Activated naive CD4-positive, alpha-beta T cell treated with anti-CD3 and anti-CD28 coated beads, Interleukin-2, amount 10 ng/mL, durations not matched to agents 7 days and 5 days (primary cell): ENCODE measurements at regions not wholly inside any gene's neighbourhood (a gene's known extent, or its start where the extent isn't known, plus 50 kb on each side); places are given as distances from the start of the nearest gene placed in this dataset.
"Not testable (repeated sequence)": the region's sequence is repeated elsewhere in the genome, so short reads cannot be mapped to it uniquely, and the experiment has no call there.

ENCODE experiments used
- CTCF ChIA-PET: fragments of 350-600 bp; sonication (Branson Sonifier 250); formaldehyde crosslinking; loops from one replicate; lab custom pipeline; 2021; ENCODE audit warnings: antibody characterized with exemption; lab: Charles Lee
- DNase-seq: peaks from one replicate; pipeline ENCODE4 v3.0.0-alpha.2; 2020
- H3K27ac Mint-ChIP-seq: one replicate; pipeline ENCODE4 v1.8.0; 2021; ENCODE audit warnings: mild to moderate bottlenecking, moderate library complexity, mixed read lengths
- H3K27me3 Mint-ChIP-seq: one replicate; pipeline ENCODE4 v1.8.0; 2021; ENCODE audit warnings: mild to moderate bottlenecking, mixed read lengths
- H3K36me3 Mint-ChIP-seq: one replicate; pipeline ENCODE4 v1.8.0; 2021; ENCODE audit warnings: mixed read lengths
- H3K4me1 Mint-ChIP-seq: one replicate; pipeline ENCODE4 v1.8.0; 2021; ENCODE audit warnings: mixed read lengths
- H3K4me3 Mint-ChIP-seq: one replicate; pipeline ENCODE4 v1.8.0; 2021; ENCODE audit warnings: mild to moderate bottlenecking, moderate library complexity, mixed read lengths
- H3K9me3 Mint-ChIP-seq: one replicate; pipeline ENCODE4 v1.8.0; 2021; ENCODE audit warnings: mixed read lengths

DNA sequence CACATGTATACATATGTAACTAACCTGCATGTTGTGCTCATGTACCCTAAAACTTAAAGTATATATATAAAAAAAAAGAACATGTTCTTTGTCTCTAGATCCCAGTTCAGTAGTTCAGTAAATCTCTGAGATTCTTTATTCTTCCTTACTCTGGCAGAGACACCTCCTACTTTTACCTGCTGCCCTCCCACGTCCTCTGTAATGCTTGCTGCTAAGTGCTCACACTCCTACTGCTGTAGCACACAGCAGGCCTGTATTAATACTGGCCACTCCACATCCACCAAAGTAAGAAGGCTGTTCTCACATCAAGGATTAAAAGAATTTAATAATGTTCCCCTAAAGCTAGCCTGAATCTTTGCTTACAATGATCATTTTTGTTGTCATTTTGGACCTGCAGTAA, 648.4 kb upstream of the EYS start:
- no peaks in the 10 kb centered on the region for H3K36me3 Mint-ChIP-seq
- H3K27me3 Mint-ChIP-seq = no peaks in the 10 kb centered on the region
- no peak overlapping the region for H3K27ac Mint-ChIP-seq
- H3K9me3 Mint-ChIP-seq = peaks cover 3% of the 10 kb centered on the region
- no peaks in the 10 kb centered on the region for H3K4me1 Mint-ChIP-seq
- H3K4me3 Mint-ChIP-seq = no peak overlapping the region
- no peak for DNase-seq
- CTCF ChIA-PET = no interaction called here

DNA sequence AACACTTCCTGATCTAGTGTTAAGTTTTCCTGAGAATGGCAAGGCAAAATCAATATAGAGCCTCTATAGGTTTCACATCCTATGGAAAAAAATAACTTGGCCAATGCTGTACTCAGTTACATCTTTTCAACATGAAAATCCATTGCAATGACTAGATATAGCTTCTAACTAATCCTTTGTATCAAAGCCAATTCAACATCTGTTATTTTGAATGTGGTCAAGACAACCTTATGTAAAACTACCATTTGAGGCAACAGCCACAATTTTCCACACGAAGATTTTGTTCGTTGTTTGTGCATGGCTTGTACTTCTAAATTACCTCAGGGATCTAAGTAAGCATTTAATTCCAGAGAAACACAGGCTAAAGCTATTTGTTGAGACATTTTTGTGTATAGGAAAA, 637.8 kb upstream of the EYS start:
- Mint-ChIP-seq H3K36me3 (no peaks in the 10 kb centered on the region), H3K27ac (no peak overlapping the region), H3K4me1 (no peaks in the 10 kb centered on the region), H3K4me3 (no peak overlapping the region), H3K27me3 (no peaks in the 10 kb centered on the region), H3K9me3 (peaks cover 7% of the 10 kb centered on the region)
- no peak for DNase-seq
- CTCF ChIA-PET = no interaction called here

- H3K36me3 Mint-ChIP-seq = no peaks in the 10 kb centered on the region
- no peaks in the 10 kb centered on the region for H3K4me1 Mint-ChIP-seq
- no peaks in the 10 kb centered on the region for H3K27me3 Mint-ChIP-seq
- no peak overlapping the region for H3K27ac Mint-ChIP-seq
- CTCF ChIA-PET = no interaction called here
- DNase-seq = no peak
- no peak overlapping the region for H3K4me3 Mint-ChIP-seq
- H3K9me3 Mint-ChIP-seq = peaks cover 14% of the 10 kb centered on the region
Measured at GRCh38 chr6:66340736-66341135, 633.7 kb upstream of the EYS start.

DNA sequence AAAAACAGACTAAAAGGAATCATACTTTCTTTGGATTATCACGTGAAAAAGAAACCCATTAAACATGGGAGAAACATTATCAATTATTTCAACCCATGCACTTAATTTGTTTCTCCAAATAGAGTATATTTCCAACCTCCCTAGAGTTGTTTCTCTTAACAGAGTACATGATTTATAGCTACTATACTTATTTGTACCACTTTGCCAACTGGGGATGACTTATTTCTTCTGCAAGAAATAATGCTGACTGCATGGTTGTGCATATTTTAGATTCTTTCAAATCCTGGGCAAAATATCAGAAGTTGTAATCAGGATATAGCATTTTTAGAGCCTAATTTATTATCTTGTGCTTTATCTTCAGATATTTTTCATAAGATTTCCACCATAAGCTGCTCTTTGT, 629.1 kb upstream of the EYS start:
- no peak for DNase-seq
- no peaks in the 10 kb centered on the region for H3K4me1 Mint-ChIP-seq
- no peak overlapping the region for H3K4me3 Mint-ChIP-seq
- no peaks in the 10 kb centered on the region for H3K36me3 Mint-ChIP-seq
- no peaks in the 10 kb centered on the region for H3K27me3 Mint-ChIP-seq
- no peak overlapping the region for H3K27ac Mint-ChIP-seq
- peaks cover 7% of the 10 kb centered on the region for H3K9me3 Mint-ChIP-seq
- CTCF ChIA-PET = no interaction called here

- Mint-ChIP-seq H3K36me3 (no peaks in the 10 kb centered on the region), H3K4me1 (no peaks in the 10 kb centered on the region), H3K9me3 (peaks cover 15% of the 10 kb centered on the region), H3K27me3 (no peaks in the 10 kb centered on the region), H3K4me3 (no peak overlapping the region), H3K27ac (no peak overlapping the region)
- no peak for DNase-seq
- CTCF ChIA-PET = no interaction called here
Measured at GRCh38 chr6:66328200-66328599, 621.2 kb upstream of the EYS start.

DNA sequence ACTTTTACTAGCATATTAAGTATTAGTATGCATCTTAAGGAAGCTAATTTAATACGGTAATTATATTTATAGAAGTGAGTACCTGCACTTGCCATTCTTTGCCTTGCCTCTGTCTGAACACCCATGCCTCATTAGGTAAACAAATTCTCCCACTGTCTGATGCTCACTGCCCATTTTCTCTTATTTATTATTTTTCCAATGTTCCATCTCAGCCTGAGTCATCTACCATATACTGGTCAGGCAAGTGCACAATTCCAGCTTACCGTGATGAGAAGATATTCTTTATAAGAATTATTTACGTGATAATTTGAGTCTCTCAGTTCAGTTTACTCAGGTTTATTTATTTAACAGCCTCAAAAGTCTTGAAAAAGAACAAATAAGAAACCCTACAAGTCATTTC, 619.2 kb upstream of the EYS start:
- CTCF ChIA-PET = interaction anchor here (0.7 kb wide), 1 partner anchor 1207 kb away, joined by 3 read pairs; no protein-coding TSS in a partner anchor
- H3K4me1 Mint-ChIP-seq = no peaks in the 10 kb centered on the region
- H3K36me3 Mint-ChIP-seq = no peaks in the 10 kb centered on the region
- H3K9me3 Mint-ChIP-seq = peaks cover 15% of the 10 kb centered on the region
- no peak for DNase-seq
- no peak overlapping the region for H3K4me3 Mint-ChIP-seq
- no peaks in the 10 kb centered on the region for H3K27me3 Mint-ChIP-seq
- H3K27ac Mint-ChIP-seq = no peak overlapping the region

DNA sequence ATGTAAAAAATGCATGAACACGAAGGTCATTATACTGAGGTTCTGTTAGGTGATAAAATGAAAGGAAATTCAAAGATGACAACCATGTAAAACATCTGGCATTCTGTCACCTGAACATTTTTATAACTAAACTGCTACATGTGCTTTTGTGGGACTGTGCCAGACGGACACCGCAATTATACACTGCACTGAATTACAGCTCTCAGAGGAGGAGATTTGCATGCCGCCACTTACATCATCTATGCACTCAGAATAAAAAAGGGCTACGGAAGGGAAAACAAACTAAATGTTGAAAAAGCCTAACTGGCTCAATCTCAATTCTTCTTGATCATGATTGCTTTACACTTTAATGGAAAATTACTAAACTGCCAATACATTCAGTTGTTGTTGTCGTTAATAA, 614.0 kb upstream of the EYS start:
- Mint-ChIP-seq H3K27ac (no peak overlapping the region), H3K9me3 (peaks cover 6% of the 10 kb centered on the region), H3K27me3 (no peaks in the 10 kb centered on the region), H3K36me3 (no peaks in the 10 kb centered on the region), H3K4me3 (no peak overlapping the region), H3K4me1 (no peaks in the 10 kb centered on the region)
- CTCF ChIA-PET = no interaction called here
- DNase-seq = no peak

- CTCF ChIA-PET = no interaction called here
- no peaks in the 10 kb centered on the region for H3K27me3 Mint-ChIP-seq
- H3K9me3 Mint-ChIP-seq = peaks cover 16% of the 10 kb centered on the region
- no peak overlapping the region for H3K4me3 Mint-ChIP-seq
- no peaks in the 10 kb centered on the region for H3K36me3 Mint-ChIP-seq
- no peak for DNase-seq
- H3K27ac Mint-ChIP-seq = no peak overlapping the region
- H3K4me1 Mint-ChIP-seq = no peaks in the 10 kb centered on the region
Measured at GRCh38 chr6:66307490-66307889, 600.5 kb upstream of the EYS start.

GRCh38 chr6:66291905-66292304, 584.9 kb upstream of the EYS start:
- Mint-ChIP-seq H3K9me3 (peaks cover 3% of the 10 kb centered on the region), H3K4me3 (no peak overlapping the region), H3K4me1 (no peaks in the 10 kb centered on the region), H3K27me3 (no peaks in the 10 kb centered on the region), H3K27ac (no peak overlapping the region), H3K36me3 (no peaks in the 10 kb centered on the region)
- CTCF ChIA-PET = no interaction called here
- DNase-seq = no peak

DNA sequence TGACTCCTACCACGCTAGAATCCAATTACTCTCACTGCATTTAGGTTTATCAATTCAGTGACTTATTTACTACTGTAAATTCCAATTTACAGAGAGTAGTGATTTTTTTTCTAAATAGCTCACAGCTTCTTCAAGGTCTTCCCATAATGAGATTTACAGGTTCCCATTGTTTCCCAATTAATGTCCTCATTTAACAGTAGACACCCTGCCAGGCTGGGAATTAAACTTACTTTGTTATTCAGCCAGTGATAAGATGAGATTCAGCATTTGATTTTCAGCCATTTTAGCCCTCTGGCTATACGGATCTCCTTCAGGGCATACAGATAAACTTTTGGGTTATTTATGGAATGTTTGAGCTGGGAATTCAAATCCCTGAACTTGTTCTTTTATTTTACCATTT, 582.9 kb upstream of the EYS start:
- Mint-ChIP-seq H3K36me3 (no peaks in the 10 kb centered on the region), H3K27me3 (no peaks in the 10 kb centered on the region), H3K27ac (no peak overlapping the region), H3K4me3 (no peak overlapping the region), H3K4me1 (no peaks in the 10 kb centered on the region), H3K9me3 (peaks cover 3% of the 10 kb centered on the region)
- DNase-seq = no peak
- CTCF ChIA-PET = no interaction called here

GRCh38 chr6:66278115-66278514, 571.1 kb upstream of the EYS start:
- Mint-ChIP-seq H3K9me3 (peaks cover 7% of the 10 kb centered on the region), H3K27me3 (no peaks in the 10 kb centered on the region), H3K4me1 (no peaks in the 10 kb centered on the region), H3K36me3 (no peaks in the 10 kb centered on the region), H3K27ac (no peak overlapping the region), H3K4me3 (no peak overlapping the region)
- CTCF ChIA-PET = no interaction called here
- no peak for DNase-seq

DNA sequence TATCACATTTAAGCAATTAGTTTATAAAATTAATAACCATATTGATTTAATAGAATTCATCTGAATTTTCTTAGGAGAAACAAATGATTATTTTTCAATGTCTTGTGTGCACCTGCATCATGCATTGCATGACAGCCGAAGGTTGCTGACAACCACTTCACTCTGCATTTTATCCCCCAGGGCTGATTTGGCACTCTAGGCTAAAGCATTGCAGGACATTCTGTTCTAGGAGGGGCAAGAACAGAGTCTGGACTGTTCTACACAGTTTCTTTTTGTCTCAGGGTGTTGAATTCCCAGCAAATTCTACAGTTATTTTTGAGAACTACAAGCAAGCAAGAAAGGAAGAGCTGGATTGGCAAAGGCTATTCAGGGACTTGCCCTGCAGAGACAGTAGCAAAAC, 570.4 kb upstream of the EYS start:
- H3K4me1 Mint-ChIP-seq = no peaks in the 10 kb centered on the region
- peaks cover 7% of the 10 kb centered on the region for H3K9me3 Mint-ChIP-seq
- no peak overlapping the region for H3K27ac Mint-ChIP-seq
- CTCF ChIA-PET = no interaction called here
- no peak for DNase-seq
- H3K27me3 Mint-ChIP-seq = no peaks in the 10 kb centered on the region
- no peak overlapping the region for H3K4me3 Mint-ChIP-seq
- H3K36me3 Mint-ChIP-seq = no peaks in the 10 kb centered on the region

- CTCF ChIA-PET = no interaction called here
- Mint-ChIP-seq H3K4me3 (no peak overlapping the region), H3K27ac (no peak overlapping the region), H3K4me1 (no peaks in the 10 kb centered on the region), H3K27me3 (no peaks in the 10 kb centered on the region), H3K9me3 (peaks cover 5% of the 10 kb centered on the region), H3K36me3 (no peaks in the 10 kb centered on the region)
- no peak for DNase-seq
Measured at GRCh38 chr6:66265737-66266136, 558.7 kb upstream of the EYS start.

DNA sequence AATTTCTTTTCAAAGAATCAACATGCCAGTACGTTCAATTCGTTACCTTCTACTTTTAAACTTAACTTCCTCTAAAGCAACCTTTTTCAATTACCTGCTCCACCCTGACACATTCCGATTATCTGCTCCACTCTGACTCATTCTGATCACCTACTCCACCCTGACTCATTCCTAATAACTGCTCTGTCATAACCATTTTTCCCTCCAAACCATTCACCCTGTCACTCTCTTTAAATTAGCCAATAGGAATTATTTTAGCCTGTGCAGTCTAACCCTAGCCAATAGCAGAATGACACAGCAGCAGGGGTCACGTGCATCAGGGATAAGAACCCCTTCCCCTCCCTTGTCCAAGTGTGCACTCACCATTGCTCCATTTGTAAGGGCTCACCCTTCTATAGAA, 557.4 kb upstream of the EYS start:
- Mint-ChIP-seq H3K36me3 (no peaks in the 10 kb centered on the region), H3K4me3 (no peak overlapping the region)

GRCh38 chr6:66258731-66259487, 551.9 kb upstream of the EYS start:
- CTCF ChIA-PET, H3K4me3 Mint-ChIP-seq, H3K27ac Mint-ChIP-seq, H3K4me1 Mint-ChIP-seq, H3K27me3 Mint-ChIP-seq, DNase-seq, H3K9me3 Mint-ChIP-seq, H3K36me3 Mint-ChIP-seq: not testable (repeated sequence)

More for the DNA sequence above, 557.4 kb upstream of the EYS start:
- CTCF ChIA-PET = no interaction called here
- no peaks in the 10 kb centered on the region for H3K4me1 Mint-ChIP-seq
- peaks cover 7% of the 10 kb centered on the region for H3K9me3 Mint-ChIP-seq
- no peak overlapping the region for H3K27ac Mint-ChIP-seq
- H3K27me3 Mint-ChIP-seq = no peaks in the 10 kb centered on the region
- no peak for DNase-seq
